IMR-90 (cell line): ENCODE measurements at regions not wholly inside any gene's neighbourhood (a gene's known extent, or its start where the extent isn't known, plus 50 kb on each side); places are given as distances from the start of the nearest gene placed in this dataset.

ENCODE experiments used
- ATAC-seq: fragments of 200-7000 bp; cut with Tn5 transposase; 2 replicates; pipeline ENCODE4 v1.9.1; 2020; ENCODE audit warnings: low read depth, mild to moderate bottlenecking, moderate library complexity
- BruUV-seq: library from RNA; stranded (reverse); fragments of 400-500 nt; replicated peaks from 2 replicates; lab custom pipeline; 2021; lab: Mats Ljungman, UMichigan
- CTCF ChIA-PET: fragments of 300-600 bp; formaldehyde crosslinking; extraction: SDS; loops from one replicate; lab custom pipeline; 2021; ENCODE audit warnings: antibody characterized with exemption; lab: Yijun Ruan, JAX
- POLR2A ChIA-PET: fragments of 300-600 bp; sonication (Branson Sonifier 250); formaldehyde crosslinking; loops from one replicate; lab custom pipeline; 2022; ENCODE audit warnings: antibody characterized with exemption; ENCODE audit not compliant: unreplicated experiment; lab: Charles Lee
- DNase-seq: peaks from one replicate; pipeline ENCODE4 v3.0.0; 2013
- H2AFZ ChIP-seq: replicated peaks from 2 replicates; pipeline ENCODE3; 2013; ENCODE audit warnings: low read length, mild to moderate bottlenecking; ENCODE audit not compliant: poor library complexity
- H2AK5ac ChIP-seq: 2 replicates; pipeline ENCODE4 v1.6.1; 2013; ENCODE audit warnings: low read depth, low read length, inconsistent platforms
- H2AK9ac ChIP-seq: replicated peaks from 2 replicates; pipeline ENCODE3; 2013; ENCODE audit warnings: mild to moderate bottlenecking, low read depth, low read length, moderate library complexity; ENCODE audit not compliant: poor library complexity
- H2BK120ac ChIP-seq: 2 replicates; pipeline ENCODE4 v1.6.1; 2013; ENCODE audit warnings: low read depth, low read length, inconsistent platforms
- H2BK15ac ChIP-seq: 3 replicates; pipeline ENCODE4 v1.6.1; 2013; ENCODE audit warnings: low read depth, low read length, inconsistent platforms
- H2BK20ac ChIP-seq: 2 replicates; pipeline ENCODE4 v1.6.1; 2013; ENCODE audit warnings: low read depth, mild to moderate bottlenecking, inconsistent platforms, low read length, moderate library complexity
- H2BK5ac ChIP-seq: 2 replicates; pipeline ENCODE4 v1.6.1; 2013; ENCODE audit warnings: mild to moderate bottlenecking, low read depth, low read length, inconsistent platforms; ENCODE audit not compliant: poor library complexity, severe bottlenecking
- H3K14ac ChIP-seq: replicated peaks from 2 replicates; pipeline ENCODE4 v1.6.1; 2013; ENCODE audit warnings: low read depth, low read length, inconsistent platforms
- H3K18ac ChIP-seq: 2 replicates; pipeline ENCODE4 v1.6.1; 2013; ENCODE audit warnings: low read depth, low read length, control low read depth
- H3K23ac ChIP-seq: 2 replicates; pipeline ENCODE4 v1.6.1; 2013; ENCODE audit warnings: low read depth, low read length, inconsistent platforms
- H3K27ac ChIP-seq: 2 replicates; pipeline ENCODE4 v1.5.1; 2013; ENCODE audit warnings: mild to moderate bottlenecking, control low read depth, low read length; ENCODE audit not compliant: insufficient read depth
- H3K27me3 ChIP-seq: 2 replicates; pipeline ENCODE4 v1.6.1; 2013; ENCODE audit warnings: low read length; ENCODE audit not compliant: control insufficient read depth, insufficient read depth
- H3K36me3 ChIP-seq: 2 replicates; pipeline ENCODE4 v1.6.1; 2013; ENCODE audit warnings: low read length, mixed read lengths; ENCODE audit not compliant: control insufficient read depth, insufficient read depth
- H3K4ac ChIP-seq: 2 replicates; pipeline ENCODE4 v1.6.1; 2013; ENCODE audit warnings: low read depth, low read length, inconsistent platforms
- H3K4me1 ChIP-seq: 2 replicates; pipeline ENCODE4 v1.6.1; 2013; ENCODE audit warnings: low read length, mixed read lengths; ENCODE audit not compliant: control insufficient read depth, insufficient read depth
- H3K4me2 ChIP-seq: 2 replicates; pipeline ENCODE4 v1.6.1; 2013; ENCODE audit warnings: low read depth, mild to moderate bottlenecking, control low read depth, low read length, moderate library complexity
- H3K4me3 ChIP-seq: 2 replicates; pipeline ENCODE4 v1.5.1; 2013; ENCODE audit warnings: low read depth, mild to moderate bottlenecking, control low read depth, low read length, moderate library complexity; ENCODE audit not compliant: insufficient read depth
- H3K56ac ChIP-seq: 2 replicates; pipeline ENCODE4 v1.6.1; 2013; ENCODE audit warnings: low read length, inconsistent platforms; ENCODE audit not compliant: insufficient read depth; ENCODE audit errors: extremely low read depth
- H3K79me1 ChIP-seq, 2 experiments: 2 replicates each; pipeline ENCODE4 v1.6.1; 2013; ENCODE audit warnings: low read length in 2 of 2, inconsistent platforms in 1 of 2, low read depth in 1 of 2
- H3K9ac ChIP-seq: 2 replicates; pipeline ENCODE4 v1.6.1; 2013; ENCODE audit warnings: low read depth, low read length, control low read depth
- H3K9me1 ChIP-seq: 2 replicates; pipeline ENCODE4 v1.6.1; 2013; ENCODE audit warnings: low read length, inconsistent platforms; ENCODE audit not compliant: insufficient read depth
- H3K9me3 ChIP-seq: 2 replicates; pipeline ENCODE4 v1.6.1; 2013; ENCODE audit warnings: low read length; ENCODE audit not compliant: control insufficient read depth, insufficient read depth
- H4K20me1 ChIP-seq: 2 replicates; pipeline ENCODE4 v1.6.1; 2013; ENCODE audit warnings: low read length, inconsistent platforms; ENCODE audit not compliant: insufficient read depth
- H4K5ac ChIP-seq: 2 replicates; pipeline ENCODE4 v1.6.1; 2013; ENCODE audit warnings: mild to moderate bottlenecking, low read depth, low read length, control low read depth
- H4K8ac ChIP-seq, 2 experiments: 2 replicates each; pipeline ENCODE4 v1.6.1; 2013; ENCODE audit warnings: low read depth in 2 of 2, low read length in 2 of 2, control low read depth in 1 of 2, inconsistent platforms in 1 of 2
- H4K91ac ChIP-seq: 2 replicates; pipeline ENCODE4 v1.6.1; 2013; ENCODE audit warnings: low read depth, low read length, inconsistent platforms; ENCODE audit not compliant: insufficient read depth
- BHLHE40 ChIP-seq: fragments of 150-350 bp; IDR thresholded peaks from 2 replicates; pipeline ENCODE4 v1.6.1; 2016; ENCODE audit warnings: mild to moderate bottlenecking, low read depth, low read length
- CEBPB ChIP-seq: IDR thresholded peaks from 2 replicates; pipeline ENCODE4 v1.6.1; 2012; ENCODE audit warnings: low read depth, low read length, improper control_type of control experiment
- CHD1 ChIP-seq: IDR thresholded peaks from 2 replicates; pipeline ENCODE4 v1.6.1; 2012; ENCODE audit warnings: low read depth, low read length, improper control_type of control experiment
- CTCF ChIP-seq: conservative IDR thresholded peaks from 2 replicates; pipeline ENCODE4 v1.5.1; 2012; ENCODE audit warnings: mild to moderate bottlenecking, low read depth, low read length, improper control_type of control experiment
- ELK1 ChIP-seq: fragments of 150-350 bp; IDR thresholded peaks from 2 replicates; pipeline ENCODE4 v1.6.1; 2016; ENCODE audit warnings: low read depth, mild to moderate bottlenecking, low read length, moderate library complexity, borderline replicate concordance
- FOS ChIP-seq: fragments of 150-350 bp; IDR thresholded peaks from 2 replicates; pipeline ENCODE4 v1.6.1; 2016; ENCODE audit warnings: low read depth, low read length
- MAFK ChIP-seq: IDR thresholded peaks from 2 replicates; pipeline ENCODE4 v1.6.1; 2012; ENCODE audit warnings: low read depth, low read length, improper control_type of control experiment
- MAZ ChIP-seq: IDR thresholded peaks from 2 replicates; pipeline ENCODE4 v1.6.1; 2012; ENCODE audit warnings: low read depth, mild to moderate bottlenecking, low read length, improper control_type of control experiment, moderate library complexity, borderline replicate concordance
- MXI1 ChIP-seq: IDR thresholded peaks from 2 replicates; pipeline ENCODE4 v1.6.1; 2012; ENCODE audit warnings: low read depth, mild to moderate bottlenecking, low read length, moderate library complexity, borderline replicate concordance
- NFE2L2 ChIP-seq: fragments of 150-350 bp; IDR thresholded peaks from 2 replicates; pipeline ENCODE4 v1.6.1; 2016; ENCODE audit warnings: low read depth, mild to moderate bottlenecking, low read length
- POLR2A ChIP-seq: IDR thresholded peaks from 2 replicates; pipeline ENCODE4 v1.6.1; 2012; ENCODE audit warnings: mild to moderate bottlenecking, low read depth, low read length
- RAD21 ChIP-seq: IDR thresholded peaks from 2 replicates; pipeline ENCODE4 v1.6.1; 2012; ENCODE audit warnings: low read length, improper control_type of control experiment
- RCOR1 ChIP-seq: IDR thresholded peaks from 2 replicates; pipeline ENCODE4 v1.6.1; 2012; ENCODE audit warnings: mild to moderate bottlenecking, low read length, improper control_type of control experiment; ENCODE audit not compliant: insufficient replicate concordance
- RFX5 ChIP-seq: IDR thresholded peaks from 2 replicates; pipeline ENCODE4 v1.8.0; 2012; ENCODE audit warnings: low read depth, mild to moderate bottlenecking, low read length, moderate library complexity
- SMC3 ChIP-seq: fragments of 150-350 bp; IDR thresholded peaks from 2 replicates; pipeline ENCODE4 v1.6.1; 2016; ENCODE audit warnings: low read depth, mild to moderate bottlenecking, antibody characterized with exemption, low read length, moderate library complexity
- USF2 ChIP-seq: fragments of 150-350 bp; IDR thresholded peaks from 2 replicates; pipeline ENCODE4 v1.6.1; 2017; ENCODE audit warnings: mild to moderate bottlenecking, antibody characterized with exemption, low read length, low read depth
- WGBS, 2 experiments: methylation state at CpG; one replicate each; pipeline versions ENCODE4 v1.1.5 to v1.1.7; 2013; ENCODE audit warnings: missing lambda C conversion rate in 2 of 2; ENCODE audit not compliant: insufficient read length in 1 of 2; ENCODE audit errors: extremely low coverage in 2 of 2; 5-methylcytosine and 5-hydroxymethylcytosine counted together
- dilution Hi-C: fragments of 300-500 bp; cut with HindIII; formaldehyde crosslinking; loops from one replicate; pipeline ENCODE4 v1.14.3; 2018; ENCODE audit warnings: low sequenced_read_pairs; ENCODE audit not compliant: unreplicated experiment
- in situ Hi-C: fragments of 300-500 bp; cut with MboI; formaldehyde crosslinking; loops from 3 replicates; pipeline ENCODE4 v1.14.3; 2019; ENCODE audit warnings: low sequenced_read_pairs, inconsistent platforms, mixed read lengths
- intact Hi-C: fragments of 100-400 bp; cut with micrococcal nuclease; formaldehyde crosslinking; loops from 2 replicates; pipeline ENCODE4 v1.10.0; 2022

- no peak overlapping the region for H3K27ac ChIP-seq
- H3K4me3 ChIP-seq, result no peak overlapping the region
- no peak for DNase-seq
- no peak for TF ChIP-seq RCOR1
- TF ChIP-seq BHLHE40, result no peak
- TF ChIP-seq MXI1, result no peak
- TF ChIP-seq RFX5, result no peak
- no peak for TF ChIP-seq USF2
- TF ChIP-seq CTCF, result no peak
- no peak for TF ChIP-seq RAD21
- no peak for TF ChIP-seq NFE2L2
- TF ChIP-seq SMC3, result no peak
- no peak for TF ChIP-seq POLR2A
- TF ChIP-seq CEBPB, result no peak
- no peak for TF ChIP-seq MAFK
- no peak for TF ChIP-seq ELK1
- no peak for TF ChIP-seq FOS
- no peak for TF ChIP-seq CHD1
- TF ChIP-seq MAZ, result no peak
- dilution Hi-C loops (no loop called here), intact Hi-C loops (no loop called here), in situ Hi-C loops (no loop called here)
- H2AK9ac ChIP-seq, result no peak overlapping the region
- peaks cover 3% of the 10 kb centered on the region; the same call in 1 of the 2 replicates for H4K20me1 ChIP-seq
- no peaks in the 10 kb centered on the region for H3K36me3 ChIP-seq
- H4K8ac ChIP-seq, result no peak overlapping the region
- no peak overlapping the region for H3K56ac ChIP-seq
- no peak overlapping the region for H4K5ac ChIP-seq
- no peak overlapping the region for H3K9ac ChIP-seq
- no peak overlapping the region for H3K18ac ChIP-seq
- H3K4me2 ChIP-seq, result no peak overlapping the region
- no peak overlapping the region for H3K23ac ChIP-seq
- peak overlapping the region; percentile 65; the same call in 1 of the 2 replicates for H3K14ac ChIP-seq
- no peak for ATAC-seq
- peak overlapping the region; percentile 64; the same call in 1 of the 2 replicates for H2BK20ac ChIP-seq
- H2BK5ac ChIP-seq, result peak overlapping the region; percentile 31
- no TSS peak for BruUV-seq
- H3K79me1 ChIP-seq, result peaks cover 0 to 4% of the 10 kb centered on the region in 2 experiments; a peak in 1 of 4 replicates
- H3K4ac ChIP-seq, result peak overlapping the region; percentile 19; the same call in 1 of the 2 replicates
- peaks cover 10% of the 10 kb centered on the region for H3K4me1 ChIP-seq
- POLR2A ChIA-PET, result no interaction called here
- no CpG with 5 or more reads among the region's 2 CpGs for WGBS, 2 experiments
- no peak overlapping the region for H2AK5ac ChIP-seq
- no peak overlapping the region for H2AFZ ChIP-seq
- H3K9me3 ChIP-seq, result no peaks in the 10 kb centered on the region
- no peak overlapping the region for H2BK15ac ChIP-seq
- no peak overlapping the region for H4K91ac ChIP-seq
- 0 out of 2 replicates have a peak overlapping the region, but pooled peaks have one; percentile 53 for H2BK120ac ChIP-seq
- CTCF ChIA-PET, result no interaction called here
- no peaks in the 10 kb centered on the region for H3K27me3 ChIP-seq
- H3K9me1 ChIP-seq, result peaks cover 14% of the 10 kb centered on the region
These were observed 247.9 kb downstream of the PTEN start for GRCh38 chr10:88111294-88111693.
